SU-DHL-6 (cell line): ENCODE measurements at regions not wholly inside any gene's neighbourhood (a gene's known extent, or its start where the extent isn't known, plus 50 kb on each side); places are given as distances from the start of the nearest gene placed in this dataset.

ENCODE experiments used
- CTCF ChIP-seq: fragments of 200-600 bp; sonication (generic); IDR thresholded peaks from one replicate; pipeline ENCODE4 v1.5.1; 2017; ENCODE audit warnings: antibody characterized with exemption, mild to moderate bottlenecking, low read length, moderate library complexity; ENCODE audit not compliant: insufficient read depth, poor library complexity, severe bottlenecking
- EZH2phosphoT487 ChIP-seq: fragments of 200-600 bp; sonication (generic), shearing (Covaris generic); conservative IDR thresholded peaks from 2 replicates; pipeline ENCODE4 v1.6.1; 2018; ENCODE audit warnings: mild to moderate bottlenecking, antibody characterized with exemption, low read length, moderate library complexity, mixed read lengths

GRCh38 chr10:3235395-3235794, 62.8 kb upstream of the PITRM1 start:
- no peak for TF ChIP-seq CTCF
- TF ChIP-seq EZH2phosphoT487 = no peak
